HCT116 (cell line): ENCODE measurements at regions not wholly inside any gene's neighbourhood (a gene's known extent, or its start where the extent isn't known, plus 50 kb on each side); places are given as distances from the start of the nearest gene placed in this dataset.

Experiments used
- CTCF ChIP-seq, 3 experiments: fragments of 200-600 bp in 1 of 3; sonication (generic) in 1 of 3; IDR thresholded peaks in 2 of 3; conservative IDR thresholded peaks in 1 of 3; 2 replicates each; pipeline ENCODE4 v1.5.1; 2012 to 2017; ENCODE audit warnings: low read depth in 2 of 3, low read length in 2 of 3, antibody characterized with exemption in 1 of 3, borderline replicate concordance in 1 of 3, control low read depth in 1 of 3, mild to moderate bottlenecking in 1 of 3, mixed read lengths in 1 of 3, mixed run types in 1 of 3, moderate library complexity in 1 of 3; ENCODE audit not compliant: insufficient read depth in 1 of 3
- REST ChIP-seq: IDR thresholded peaks from 2 replicates; pipeline ENCODE4 v1.6.1; 2012; ENCODE audit warnings: low read depth
- ZNF274 ChIP-seq: fragments of 200-500 bp; sonication (Bioruptor generic); IDR thresholded peaks from 2 replicates; pipeline ENCODE4 v1.6.1; 2014; ENCODE audit warnings: mild to moderate bottlenecking, low read depth, low read length, inconsistent platforms

GRCh38 chr11:119523539-119524157, 100.7 kb upstream of the THY1 start:
- TF ChIP-seq ZNF274 (no peak), CTCF (IDR thresholded peaks at IDR 0.05 in 2 of 3, conservative IDR thresholded peaks at IDR 0.05 in 1 of 3; ENCODE audit: borderline replicate concordance in 1 of 3, insufficient read depth in 1 of 3, low read depth in 2 of 3, low read length in 2 of 3) (no peak), REST (no peak)
